B cell (primary cell): ENCODE measurements at regions not wholly inside any gene's neighbourhood (a gene's known extent, or its start where the extent isn't known, plus 50 kb on each side); places are given as distances from the start of the nearest gene placed in this dataset.

ENCODE experiments used
- CTCF ChIP-seq: fragments of 200-600 bp; IDR thresholded peaks from one replicate; pipeline ENCODE4 v1.8.0; 2022; ENCODE audit warnings: antibody characterized with exemption, mild to moderate bottlenecking
- EZH2 ChIP-seq: IDR thresholded peaks from 2 replicates; pipeline ENCODE4 v1.6.1; 2012; ENCODE audit warnings: borderline replicate concordance, low read depth, mild to moderate bottlenecking, moderate library complexity, low read length; ENCODE audit not compliant: insufficient read depth, poor library complexity, severe bottlenecking

- TF ChIP-seq EZH2 (no peak), CTCF (no peak)
These were observed 343.6 kb downstream of the ACTR3B start for GRCh38 chr7:153103202-153103601.
